Activated CD4-positive, CD25-positive, alpha-beta regulatory T cell (primary cell): ENCODE measurements at regions not wholly inside any gene's neighbourhood (a gene's known extent, or its start where the extent isn't known, plus 50 kb on each side); places are given as distances from the start of the nearest gene placed in this dataset.
"Not testable (repeated sequence)": the region's sequence is repeated elsewhere in the genome, so short reads cannot be mapped to it uniquely, and the experiment has no call there.

ENCODE experiments used
- DNase-seq, 4 experiments: peaks; one replicate each; lab custom pipeline; 2025; lab: John Stamatoyannopoulos, UW

DNA sequence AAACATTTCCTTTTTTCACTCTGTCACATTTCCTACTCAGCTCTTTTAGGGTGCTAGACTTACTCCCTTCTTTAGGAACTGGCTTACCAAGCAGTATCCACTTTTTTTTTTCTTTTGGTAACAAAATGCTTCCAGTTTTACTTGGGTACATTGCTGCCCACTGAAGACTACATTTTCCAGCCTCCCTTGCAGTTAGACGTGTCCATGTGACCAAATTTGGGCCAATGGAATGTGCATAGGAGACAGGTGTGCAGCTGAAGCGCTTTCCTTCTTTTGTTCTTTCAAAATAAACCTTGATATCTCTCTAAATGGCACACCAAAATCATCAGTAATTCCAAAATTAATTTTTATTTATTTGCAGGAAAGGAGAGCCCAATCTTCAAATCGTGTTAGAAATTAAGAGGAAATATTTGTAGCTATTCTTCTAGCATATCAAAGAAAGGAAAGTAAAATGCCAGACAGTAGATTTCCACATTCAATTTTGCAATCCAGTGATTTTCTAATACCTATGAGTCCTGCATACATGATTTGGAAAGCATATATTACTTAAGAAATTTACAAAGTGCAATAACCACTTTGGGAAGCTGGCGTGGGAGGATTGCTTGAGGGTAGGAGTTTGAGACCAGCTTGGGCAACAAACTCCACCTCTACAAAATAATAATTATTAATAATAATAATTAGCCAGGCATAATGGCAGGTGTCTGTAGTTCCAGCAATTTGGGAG, 422.0 kb upstream of the FRG2C start:
- no peak for DNase-seq

DNA sequence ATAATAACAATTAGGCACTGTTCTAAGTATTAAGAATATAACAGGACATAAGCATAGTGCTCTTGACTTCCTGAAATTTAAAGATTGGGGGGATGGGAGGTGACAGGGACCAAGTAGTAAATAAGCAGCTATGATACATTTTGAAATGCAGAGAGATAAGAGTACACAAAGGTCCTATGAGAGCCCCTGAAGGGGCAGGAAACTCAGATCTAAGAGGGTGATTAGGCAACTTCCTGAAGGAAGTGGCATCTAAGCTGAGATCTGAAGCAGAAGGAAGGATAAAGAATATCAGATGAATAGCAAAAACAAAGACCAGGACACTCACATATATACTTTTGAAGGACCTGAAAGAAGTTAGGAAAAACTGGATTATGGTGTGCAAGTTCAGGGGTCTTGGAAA, 415.2 kb upstream of the FRG2C start:
- DNase-seq, result no peak

DNA sequence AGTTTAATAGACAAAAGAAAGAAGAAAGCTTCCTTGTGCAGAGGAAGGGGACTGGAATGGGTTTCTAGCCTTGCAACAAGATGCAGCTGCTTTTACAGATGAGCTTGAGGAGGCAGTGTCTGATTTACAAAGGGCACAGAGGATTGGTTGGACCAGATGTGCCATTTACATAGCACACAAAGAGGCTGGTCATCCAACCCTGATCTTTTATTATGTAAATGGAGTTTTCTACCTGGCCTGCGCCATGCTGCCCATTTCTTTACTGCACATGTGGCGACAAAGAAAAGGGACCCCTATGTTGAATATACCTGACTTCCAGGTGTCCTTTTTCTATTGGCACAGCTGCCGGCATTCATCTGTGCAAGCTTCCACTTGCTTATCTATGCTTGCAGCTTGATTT, 409.4 kb upstream of the FRG2C start:
- DNase-seq, result no peak

DNA sequence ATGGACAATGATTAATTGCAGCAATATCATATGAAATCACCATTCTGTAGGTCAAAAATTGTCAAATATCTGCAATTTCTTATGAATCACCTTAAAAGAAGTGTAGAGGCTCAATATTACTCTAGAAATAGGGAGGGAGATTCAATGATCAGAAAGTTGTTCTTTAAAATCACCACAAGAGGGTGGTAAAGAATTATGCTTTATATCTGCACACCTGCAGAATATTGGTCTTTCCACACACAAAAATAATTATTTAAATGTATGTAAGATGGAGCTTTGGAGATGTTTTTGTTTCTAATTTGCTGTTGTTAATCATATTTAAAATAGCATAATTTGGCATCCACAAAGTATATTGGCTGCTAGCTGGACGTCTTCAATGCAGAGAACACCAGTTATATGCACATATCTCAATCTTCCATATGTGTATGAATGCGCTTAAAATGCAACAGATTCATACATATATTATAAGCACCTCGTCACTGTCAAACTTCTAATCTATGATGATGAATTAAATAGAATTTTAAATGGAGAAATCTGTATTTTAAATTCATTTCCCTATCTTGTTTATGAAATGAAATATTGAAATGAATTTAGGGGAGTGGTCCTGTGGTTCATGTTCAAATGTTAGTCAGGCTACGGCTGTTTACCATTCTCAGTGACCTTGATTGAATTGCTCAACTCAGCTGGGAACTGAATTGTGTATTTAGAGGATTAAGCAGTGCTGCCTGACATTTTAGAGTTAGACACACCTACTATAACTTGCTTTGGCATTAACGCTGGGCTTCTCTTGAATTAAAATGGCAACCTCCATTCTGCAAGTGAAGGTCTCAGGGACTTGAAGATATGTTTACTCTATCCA, 405.1 kb upstream of the FRG2C start:
- not testable (repeated sequence) for DNase-seq

DNA sequence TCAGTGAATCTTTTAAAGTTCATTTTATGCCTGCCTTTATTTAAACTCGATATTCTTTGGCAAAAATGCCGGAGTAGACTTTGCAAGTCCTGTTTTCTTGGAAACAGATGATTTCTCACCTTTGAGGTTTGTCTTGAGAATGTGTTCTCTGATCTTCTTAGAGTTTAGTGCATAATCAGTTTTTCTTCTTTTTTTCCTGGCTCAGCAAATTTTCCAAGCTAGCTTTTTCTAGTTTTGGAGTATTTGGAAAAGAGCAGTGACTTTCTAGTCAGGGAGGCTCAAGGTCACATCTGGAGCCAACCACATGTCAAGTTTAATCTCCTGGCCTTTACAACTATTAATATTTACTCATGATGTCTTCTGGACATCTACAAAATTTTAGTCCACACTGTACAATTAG, 403.2 kb upstream of the FRG2C start:
- DNase-seq, result not testable (repeated sequence)

DNA sequence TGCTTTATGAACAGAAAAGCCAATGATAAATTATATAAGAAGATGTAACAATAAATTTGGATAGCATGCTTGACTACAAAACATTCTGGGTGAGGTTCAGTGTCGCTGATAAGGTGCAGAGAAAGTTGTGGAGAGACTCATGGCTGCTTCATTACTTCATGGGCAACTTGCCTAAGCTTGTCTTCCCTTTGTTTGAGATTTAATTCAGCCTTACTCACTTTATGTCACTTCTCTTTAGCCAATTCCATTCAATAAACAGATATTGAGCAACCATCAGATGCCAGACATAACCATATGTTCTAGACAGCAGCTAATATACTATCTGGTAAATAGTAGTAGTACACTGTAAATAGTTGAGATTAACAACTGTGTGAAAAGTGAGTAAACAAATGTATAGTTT, 401.5 kb upstream of the FRG2C start:
- DNase-seq, result no peak

DNA sequence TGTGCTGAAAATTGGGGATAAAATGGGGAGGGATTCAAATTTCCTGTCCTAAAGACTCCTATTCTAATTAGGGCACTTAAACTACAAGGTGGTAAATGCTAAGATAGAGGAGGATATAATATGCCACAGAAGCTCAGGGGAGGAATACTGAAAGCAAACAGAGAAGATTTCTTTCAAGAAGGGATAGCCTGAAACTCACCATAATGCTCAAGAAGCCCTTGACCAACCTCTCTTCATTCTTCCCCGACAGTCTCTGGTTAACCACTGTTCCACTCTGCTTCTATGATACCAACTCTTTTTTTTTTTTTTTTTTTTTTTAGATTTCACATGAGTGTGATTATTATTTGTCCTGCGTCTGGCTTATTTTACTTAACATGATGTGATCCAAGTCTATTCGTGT, 398.2 kb upstream of the FRG2C start:
- DNase-seq, result no peak

DNA sequence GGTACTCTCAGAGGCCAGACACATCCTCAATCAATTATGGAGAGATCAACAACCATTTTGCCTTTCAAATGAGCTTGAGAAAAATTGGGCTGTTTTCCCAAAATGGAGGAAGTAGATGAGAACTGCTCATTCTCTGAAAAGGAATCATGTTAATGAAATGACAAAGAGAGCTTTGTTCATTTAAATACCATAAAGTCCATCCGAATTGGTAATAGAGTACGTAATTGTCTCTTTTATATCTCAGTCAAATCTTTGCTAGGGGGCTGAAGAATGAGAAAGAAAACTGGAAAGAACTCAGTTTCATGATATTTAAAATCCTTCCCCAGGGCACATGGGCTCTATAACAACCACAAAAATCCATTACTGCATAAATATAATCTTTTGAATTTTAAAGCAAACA, 395.6 kb upstream of the FRG2C start:
- not testable (repeated sequence) for DNase-seq

DNA sequence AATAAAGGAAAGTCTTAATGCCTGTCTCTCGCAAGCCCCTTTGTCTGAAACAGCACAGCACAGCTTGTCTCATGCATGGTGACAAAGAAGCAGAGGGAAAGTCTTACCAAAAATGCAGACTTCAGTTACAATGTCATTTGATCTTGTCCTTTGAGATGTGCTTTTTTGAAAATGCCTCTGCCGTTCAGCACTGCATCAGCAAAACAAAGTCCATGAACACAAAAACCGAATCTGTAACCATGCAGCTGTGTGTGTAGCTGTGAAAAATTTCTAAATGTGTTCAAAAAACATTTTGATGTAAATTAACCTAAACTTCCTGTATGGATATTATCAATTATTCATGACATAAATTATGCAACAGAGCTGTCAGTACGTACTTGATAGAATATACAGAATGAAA, 391.9 kb upstream of the FRG2C start:
- DNase-seq, result not testable (repeated sequence)

DNA sequence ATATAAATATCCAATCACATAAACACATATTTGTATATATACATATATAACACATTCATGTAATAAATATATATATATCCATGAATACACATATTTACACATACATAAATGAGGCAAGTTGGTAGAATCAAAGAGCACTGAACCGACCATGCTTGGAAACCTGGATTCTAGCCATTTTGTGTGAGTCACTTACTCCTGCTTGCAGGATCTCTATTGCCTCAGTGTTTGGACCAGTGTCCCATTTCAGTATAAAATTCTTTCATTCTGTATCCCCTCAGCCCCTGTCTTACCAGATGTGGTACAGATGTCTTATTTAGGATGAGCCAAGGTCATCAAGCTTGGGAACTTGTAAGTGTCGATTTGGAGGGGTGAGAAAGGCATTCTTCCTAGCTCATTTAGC, 391.4 kb upstream of the FRG2C start:
- no peak for DNase-seq

DNA sequence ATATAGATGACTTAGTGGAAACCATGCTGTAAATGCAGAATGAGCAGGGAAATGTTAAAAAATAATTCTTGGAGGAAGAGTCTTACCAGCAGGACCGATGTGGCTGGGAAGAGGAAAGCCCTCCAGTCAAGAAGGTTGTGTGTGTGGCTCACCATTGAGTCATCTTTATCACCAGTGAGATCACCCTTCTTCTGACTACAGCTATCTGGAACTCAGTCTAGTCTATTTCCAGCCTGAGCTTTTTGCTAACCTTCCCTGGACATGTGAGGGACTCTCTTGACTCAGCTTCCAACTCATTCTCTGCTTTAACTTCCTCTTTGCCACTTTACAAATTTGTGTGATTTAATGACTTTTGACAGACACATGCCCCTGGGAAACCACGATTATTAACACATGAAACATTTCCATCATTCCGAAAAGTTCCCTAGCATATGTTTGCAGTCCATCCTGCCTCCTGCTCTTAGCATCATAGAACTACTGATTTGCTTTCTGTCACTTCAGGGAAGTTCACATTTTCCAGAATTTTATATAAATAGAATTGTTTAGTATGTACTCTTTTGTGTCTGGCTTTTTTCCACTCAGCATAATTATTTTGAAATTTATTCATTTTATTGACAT, 378.5 kb upstream of the FRG2C start:
- not testable (repeated sequence) for DNase-seq

DNA sequence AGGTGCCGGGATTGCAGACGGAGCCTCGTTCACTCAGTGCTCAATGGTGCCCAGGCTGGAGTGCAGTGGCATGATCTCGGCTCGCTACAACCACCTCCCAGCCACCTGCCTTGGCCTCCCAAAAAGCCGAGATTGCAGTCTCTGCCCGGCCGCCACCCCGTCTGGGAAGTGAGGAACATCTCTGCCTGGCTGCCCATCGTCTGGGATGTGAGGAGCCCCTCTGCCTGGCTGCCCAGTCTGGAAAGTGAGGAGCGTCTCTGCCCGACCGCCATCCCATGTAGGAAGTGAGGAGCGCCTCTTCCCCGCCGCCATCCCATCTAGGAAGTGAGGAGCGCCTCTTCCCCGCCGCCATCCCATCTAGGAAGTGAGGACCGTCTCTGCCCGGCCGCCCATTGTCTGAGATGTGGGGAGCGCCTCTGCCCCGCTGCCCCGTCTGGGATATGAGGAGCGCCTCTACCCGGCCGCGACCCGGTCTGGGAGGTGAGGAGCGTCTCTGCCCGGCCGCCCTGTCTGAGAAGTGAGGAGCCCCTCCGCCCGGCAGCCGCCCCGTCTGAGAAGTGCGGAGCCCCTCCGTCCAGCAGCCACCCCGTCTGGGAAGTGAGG, 375.1 kb upstream of the FRG2C start:
- DNase-seq, result not testable (repeated sequence)

DNA sequence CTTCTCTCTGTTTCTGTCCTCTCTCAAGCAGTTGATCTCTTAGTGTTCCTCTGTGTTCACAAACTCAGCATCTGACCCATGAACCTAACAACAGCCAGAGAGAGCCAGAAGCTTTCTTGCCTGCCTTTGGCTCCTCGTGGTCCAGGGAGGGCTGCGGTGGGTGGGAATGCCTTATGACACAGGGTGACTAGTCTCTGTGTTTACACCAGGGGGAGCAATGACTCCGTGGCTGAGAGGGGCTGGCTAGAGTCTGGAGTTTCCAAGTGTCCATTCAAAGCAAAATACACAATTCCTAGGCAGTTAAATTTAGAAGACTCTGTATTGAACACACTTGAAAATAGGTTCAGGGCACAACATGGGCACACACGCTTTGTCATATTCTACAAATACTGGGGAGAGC, 370.0 kb upstream of the FRG2C start:
- DNase-seq, result no peak

DNA sequence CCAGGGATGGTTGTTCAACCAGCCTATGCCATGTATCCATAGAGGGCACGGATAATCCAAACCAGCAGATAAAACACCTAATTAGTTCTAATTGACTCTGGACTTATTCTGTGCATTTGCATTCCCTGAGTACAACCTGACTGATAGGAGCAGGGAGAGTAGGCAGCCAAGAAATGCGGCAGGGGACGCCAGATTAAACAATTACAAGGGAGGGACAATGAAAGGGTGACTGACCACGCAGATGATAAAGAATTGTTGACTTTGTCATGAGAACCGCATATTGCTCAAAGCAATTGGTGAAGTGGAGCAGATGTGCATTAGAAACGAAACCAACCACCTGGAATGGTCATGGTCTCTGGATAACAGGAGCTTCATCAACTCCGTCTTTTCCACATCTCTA, 369.1 kb upstream of the FRG2C start:
- DNase-seq, result no peak

DNA sequence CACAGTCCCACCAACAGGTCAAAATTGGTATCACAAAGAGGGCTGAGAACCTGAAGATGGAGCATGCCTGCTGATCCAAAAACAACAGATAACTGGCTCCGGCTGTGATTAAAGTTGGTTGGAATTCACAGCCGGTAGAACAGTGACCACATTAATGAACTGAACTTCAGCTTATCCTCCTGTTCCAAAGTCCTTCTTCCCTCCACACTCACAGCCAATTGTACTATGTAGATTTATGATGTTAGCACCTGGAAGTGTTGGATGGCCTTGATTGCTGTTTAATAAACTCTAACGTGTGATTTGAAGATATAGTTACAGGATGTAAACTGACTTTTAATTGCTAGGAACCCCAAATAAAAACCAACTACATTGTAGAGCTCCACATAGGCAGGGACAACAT, 367.3 kb upstream of the FRG2C start:
- DNase-seq, result no peak

DNA sequence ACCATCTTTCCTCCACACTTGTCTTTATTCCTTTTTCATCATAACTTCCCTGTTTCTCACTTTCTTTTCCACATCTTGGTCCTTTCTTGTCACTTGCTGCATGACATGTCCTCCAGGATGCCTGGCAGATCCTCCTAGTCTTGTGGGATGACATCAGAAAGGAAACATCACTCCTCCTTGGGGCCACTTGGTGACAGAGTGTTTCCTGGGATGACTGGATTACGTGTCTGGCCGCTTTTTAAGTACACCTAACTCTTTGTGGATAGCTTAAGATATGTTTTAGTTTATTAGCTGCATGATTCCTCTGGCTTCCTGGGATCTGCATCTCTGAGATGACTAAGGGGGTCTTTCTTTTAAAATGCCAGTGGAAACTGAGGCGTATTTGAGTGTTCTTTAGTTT, 363.5 kb upstream of the FRG2C start:
- DNase-seq, result no peak

DNA sequence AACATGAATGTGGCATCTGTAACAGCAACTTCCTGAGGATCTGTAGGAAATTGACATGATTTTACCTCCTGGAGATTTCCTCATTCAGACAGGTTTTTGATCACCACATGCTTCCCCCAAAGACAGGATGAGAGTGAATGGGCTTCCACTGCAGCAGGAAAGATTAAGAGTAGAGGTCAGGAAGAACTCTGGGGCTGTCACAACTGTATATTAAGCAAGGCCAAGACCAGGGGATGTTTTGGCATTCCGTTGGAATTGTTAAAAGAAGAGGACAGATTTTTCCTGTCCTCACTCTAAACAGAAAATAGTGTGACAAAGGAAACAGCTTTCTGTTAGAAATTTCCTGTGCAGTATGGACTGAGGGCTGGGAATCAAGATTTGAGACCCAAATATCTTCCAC, 363.1 kb upstream of the FRG2C start:
- DNase-seq, result not testable (repeated sequence)

DNA sequence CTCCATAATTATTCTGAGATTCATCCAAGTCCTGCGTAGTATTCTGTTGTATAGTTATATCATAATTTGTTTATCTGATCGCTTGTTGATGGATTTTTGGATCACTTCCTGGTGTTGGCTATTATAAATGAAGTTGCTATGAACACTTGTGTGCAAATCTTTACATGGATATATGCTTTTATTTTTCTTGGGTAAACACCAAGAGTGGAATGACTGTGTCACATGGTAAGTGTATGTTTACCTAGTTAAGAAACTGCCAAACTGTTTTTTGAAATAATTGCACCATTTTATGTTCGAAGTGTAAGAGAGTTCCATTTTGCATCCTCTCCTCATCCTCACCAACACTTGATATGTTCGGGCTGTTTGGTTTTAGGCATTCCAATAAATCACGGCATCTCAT, 360.4 kb upstream of the FRG2C start:
- no peak for DNase-seq

DNA sequence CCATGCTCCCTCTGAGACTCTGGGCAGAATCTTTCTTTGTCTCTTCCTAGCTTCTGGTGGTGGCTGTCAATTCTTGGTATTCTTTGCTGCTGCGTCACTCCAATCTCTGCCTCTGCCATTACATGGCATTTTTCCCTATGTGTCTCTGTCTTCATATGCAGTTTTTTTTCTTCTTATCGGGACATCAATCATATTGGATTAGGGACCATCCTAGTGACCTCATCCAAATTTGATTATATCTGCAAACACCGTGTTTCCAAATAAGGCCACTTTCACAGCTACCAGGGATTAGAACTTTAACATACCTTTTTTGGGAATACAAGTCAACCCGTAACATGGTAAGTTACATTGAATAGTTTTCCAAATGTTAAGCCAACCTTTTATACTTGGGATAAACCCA, 358.2 kb upstream of the FRG2C start:
- DNase-seq, result no peak

DNA sequence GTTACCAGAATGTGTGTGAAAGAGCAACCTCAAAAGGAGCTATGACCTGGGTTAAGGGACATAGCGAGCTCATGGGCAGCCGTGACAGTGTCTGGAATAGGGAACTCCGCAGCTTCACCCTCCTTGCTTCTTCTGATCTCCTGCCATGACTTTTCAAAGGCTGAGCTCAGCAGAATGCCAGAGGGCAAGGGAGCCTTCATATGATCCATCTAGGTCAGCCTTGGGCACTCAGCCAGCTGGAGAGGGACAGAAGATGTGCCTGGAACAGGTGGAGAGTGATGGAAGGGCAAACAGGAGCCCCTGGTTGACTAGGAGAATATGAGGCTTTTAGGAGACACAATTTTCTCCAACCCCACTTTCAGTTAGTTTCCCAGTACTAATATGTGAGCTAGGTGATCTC, 352.8 kb upstream of the FRG2C start:
- DNase-seq, result not testable (repeated sequence)

DNA sequence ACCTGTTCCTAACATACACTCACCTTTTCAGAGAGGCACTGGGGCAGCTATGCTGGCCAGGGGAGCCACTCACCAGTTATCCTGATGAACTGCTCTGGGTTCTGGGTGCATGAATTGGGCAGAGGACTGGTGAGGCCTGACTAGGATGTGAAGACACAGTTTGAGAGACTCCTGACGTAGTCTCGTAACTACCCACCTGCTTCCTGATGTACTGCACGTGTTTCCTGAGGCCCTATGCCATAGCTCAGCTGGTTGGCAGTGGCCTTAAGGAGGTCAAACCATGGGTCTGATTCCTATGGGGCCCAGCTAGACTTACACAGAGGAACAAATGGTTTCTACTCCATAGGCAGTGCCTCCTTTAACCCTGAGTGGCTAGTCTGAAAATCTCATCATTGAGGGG, 351.7 kb upstream of the FRG2C start:
- DNase-seq, result not testable (repeated sequence)

DNA sequence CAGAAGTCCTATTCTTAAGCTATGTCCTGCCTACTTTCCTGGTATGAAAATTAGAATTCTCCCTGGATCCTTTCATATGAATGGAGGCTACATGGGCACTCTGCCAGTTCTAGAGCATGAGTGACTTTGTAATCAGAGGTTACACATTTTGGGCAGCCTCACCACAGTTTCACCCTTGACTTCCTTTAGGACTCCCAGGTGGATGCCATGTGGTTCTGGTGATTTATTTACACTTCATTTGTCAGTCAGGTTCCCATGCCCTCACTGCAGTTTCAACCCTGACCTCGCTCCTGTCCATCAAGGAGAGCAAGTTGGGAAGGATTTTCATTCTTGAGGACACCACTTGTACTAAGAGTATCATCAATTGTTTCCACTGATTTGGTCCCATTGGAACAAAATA, 344.4 kb upstream of the FRG2C start:
- DNase-seq, result not testable (repeated sequence)

DNA sequence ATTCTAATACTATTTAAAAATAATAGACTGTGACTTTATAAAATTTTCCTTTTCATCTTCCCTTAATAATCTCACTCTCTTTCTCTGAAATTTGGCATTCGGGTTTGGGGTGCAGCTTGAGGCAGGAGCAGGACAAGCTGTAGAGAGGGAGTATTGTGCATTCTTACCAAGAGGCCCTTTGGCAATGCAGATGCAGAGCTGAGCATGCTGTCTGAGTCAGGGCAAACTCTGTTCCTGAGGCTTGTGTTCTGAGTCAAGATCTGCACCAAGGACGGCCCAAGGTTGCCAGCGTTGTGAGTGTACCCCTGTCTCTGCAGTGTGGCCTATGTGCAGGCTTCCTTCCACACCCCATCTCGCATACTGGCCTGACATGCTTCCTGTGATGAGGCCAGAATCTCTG, 343.8 kb upstream of the FRG2C start:
- DNase-seq, result no peak
